ENCODE measurements at regions not wholly inside any gene's neighbourhood (a gene's known extent, or its start where the extent isn't known, plus 50 kb on each side); places are given as distances from the start of the nearest gene placed in this dataset.

DNA sequence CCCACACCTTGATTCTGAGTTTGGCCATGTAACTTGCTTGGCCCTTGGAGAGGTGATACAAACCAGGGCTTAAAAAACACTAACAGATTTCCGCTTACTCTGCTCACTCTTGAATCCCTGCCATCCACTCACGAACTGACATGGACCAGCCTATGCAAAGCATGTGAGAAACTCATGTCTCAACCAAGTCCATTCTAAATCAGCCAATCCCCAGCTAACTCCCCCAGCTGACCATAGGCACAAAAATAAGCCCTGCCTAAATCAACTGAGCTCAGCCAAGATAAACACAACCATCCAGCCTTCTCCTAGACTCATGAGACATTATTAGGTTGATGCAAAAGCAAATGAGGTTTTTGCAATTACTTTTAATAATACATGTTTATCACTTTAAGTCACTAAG lies 353.9 kb upstream of the TBX3 start:
- DNase-seq (ENCODE audit: low read depth in 2 of 2), result no peak

DNA sequence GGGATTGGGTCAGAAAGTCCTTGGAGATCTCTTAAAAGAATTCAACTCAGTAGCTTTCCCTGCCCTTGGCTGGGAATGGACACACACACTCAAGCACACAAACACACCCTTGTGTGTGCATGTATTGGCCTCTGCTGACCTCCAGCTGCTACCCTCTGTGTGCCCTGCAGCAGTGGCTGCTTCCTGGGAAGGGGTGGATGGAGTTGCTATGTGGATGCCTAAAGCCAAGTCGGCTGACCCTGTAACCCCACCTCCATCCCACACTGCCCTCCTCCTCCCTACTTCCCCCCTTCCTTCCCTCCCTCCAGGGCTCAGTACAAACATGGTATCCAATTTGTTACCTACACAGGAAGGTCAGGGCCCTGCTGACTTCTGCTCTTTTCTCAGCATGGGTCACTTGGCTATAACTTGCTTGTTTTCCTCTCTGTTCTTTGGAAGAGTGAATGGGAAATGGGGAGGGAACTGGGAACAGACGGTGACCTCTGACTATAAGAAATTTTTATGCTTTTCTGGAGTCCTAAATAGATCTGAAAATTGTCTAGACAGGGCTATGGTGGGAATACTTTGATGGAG lies 351.6 kb upstream of the TBX3 start:
- DNase-seq (ENCODE audit: low read depth in 2 of 2), result no peak

DNA sequence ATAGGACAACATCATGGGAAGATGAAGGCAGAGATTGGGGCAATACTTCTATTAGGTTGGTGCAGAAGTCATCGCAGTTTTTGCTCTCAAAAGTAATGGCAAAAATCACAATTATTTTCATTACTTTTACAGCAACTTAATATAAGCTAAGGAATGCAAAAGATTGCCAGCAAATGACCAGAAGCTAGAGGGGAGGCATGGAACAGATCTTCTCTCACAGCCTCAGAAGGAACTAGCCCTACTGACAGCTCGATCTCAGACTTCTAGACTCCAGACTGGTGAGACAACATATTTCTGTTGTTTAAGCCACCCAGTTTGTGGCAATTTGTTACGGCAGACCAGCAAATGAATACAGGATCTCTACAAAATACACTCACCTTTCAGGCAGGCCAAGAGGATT lies 348.5 kb upstream of the TBX3 start:
- no peak for DNase-seq (ENCODE audit: low read depth in 2 of 2)

DNA sequence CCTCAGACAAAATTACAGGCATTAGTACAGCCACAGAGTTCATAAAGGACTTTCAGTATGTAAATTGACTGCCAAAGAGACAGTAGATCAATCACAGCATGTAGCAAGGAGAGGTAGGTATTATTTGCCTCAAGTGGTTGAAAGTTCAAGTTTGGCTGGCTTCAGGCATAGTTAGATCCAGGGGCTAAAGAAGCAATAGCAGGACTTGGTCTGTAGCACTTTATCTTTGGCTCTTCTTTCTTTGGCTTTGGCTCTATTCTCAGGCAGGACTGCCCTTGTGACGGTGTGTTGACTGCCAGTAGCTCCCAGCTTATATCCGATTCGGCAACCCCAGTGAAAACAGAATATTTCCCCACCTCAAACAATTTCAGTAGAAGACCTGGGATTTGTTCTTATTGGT lies 346.0 kb upstream of the TBX3 start:
- DNase-seq (ENCODE audit: low read depth in 2 of 2), result no peak

DNA sequence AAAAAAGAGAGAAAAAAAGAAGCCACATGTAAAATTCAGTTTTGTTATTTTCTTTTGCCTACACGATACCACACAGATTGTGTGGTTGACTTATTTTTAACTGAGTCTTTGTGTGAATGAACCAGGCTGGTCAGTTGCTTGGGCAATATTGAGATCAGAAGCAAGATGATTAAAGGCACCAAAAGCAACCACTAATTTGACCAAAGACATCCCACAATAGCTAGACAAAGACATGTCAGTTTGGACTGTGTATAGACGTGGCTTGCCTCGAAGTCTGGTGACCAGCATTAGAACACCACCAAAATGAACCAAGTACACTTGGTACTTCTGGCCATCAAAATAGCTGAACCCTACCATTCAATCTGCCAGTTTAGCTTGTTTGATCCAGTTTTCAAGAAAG lies 340.6 kb upstream of the TBX3 start:
- DNase-seq (ENCODE audit: low read depth in 2 of 2), result no peak

- DNase-seq (ENCODE audit: low read depth in 2 of 2), result no peak
Observed at GRCh38 chr12:115023279-115024265, 339.6 kb upstream of the TBX3 start.

DNA sequence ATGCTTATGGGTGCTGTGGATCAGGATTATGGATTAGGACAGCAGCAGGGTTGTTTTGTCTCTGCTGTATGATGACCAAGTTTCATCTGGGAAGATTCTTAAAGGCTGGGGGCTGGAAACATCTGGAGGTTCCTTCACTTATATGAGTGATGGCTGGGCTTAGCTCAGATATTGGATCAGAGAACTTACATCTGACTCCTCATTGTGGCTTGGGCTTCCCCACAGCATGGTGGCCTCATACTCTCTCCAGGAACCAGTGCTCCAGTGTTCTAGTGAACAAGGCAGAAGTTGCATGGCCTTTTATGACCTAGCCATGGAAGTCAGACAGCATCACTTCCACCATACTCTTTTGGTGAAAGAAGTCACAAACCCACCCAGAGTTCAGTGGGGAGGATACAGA lies 336.1 kb upstream of the TBX3 start:
- DNase-seq (ENCODE audit: low read depth in 2 of 2), result no peak

GRCh38 chr12:115017346-115017745 lies 333.4 kb upstream of the TBX3 start:
- no peak for DNase-seq (ENCODE audit: low read depth in 2 of 2)

- no peak for DNase-seq (ENCODE audit: low read depth in 2 of 2)
Observed at GRCh38 chr12:115013236-115013981, 329.4 kb upstream of the TBX3 start.

- no peak for DNase-seq (ENCODE audit: low read depth in 2 of 2)
Observed at GRCh38 chr12:115012861-115013235, 328.9 kb upstream of the TBX3 start.

- no peak for DNase-seq (ENCODE audit: low read depth in 2 of 2)
Observed at GRCh38 chr12:115011703-115012102, 327.7 kb upstream of the TBX3 start.

DNA sequence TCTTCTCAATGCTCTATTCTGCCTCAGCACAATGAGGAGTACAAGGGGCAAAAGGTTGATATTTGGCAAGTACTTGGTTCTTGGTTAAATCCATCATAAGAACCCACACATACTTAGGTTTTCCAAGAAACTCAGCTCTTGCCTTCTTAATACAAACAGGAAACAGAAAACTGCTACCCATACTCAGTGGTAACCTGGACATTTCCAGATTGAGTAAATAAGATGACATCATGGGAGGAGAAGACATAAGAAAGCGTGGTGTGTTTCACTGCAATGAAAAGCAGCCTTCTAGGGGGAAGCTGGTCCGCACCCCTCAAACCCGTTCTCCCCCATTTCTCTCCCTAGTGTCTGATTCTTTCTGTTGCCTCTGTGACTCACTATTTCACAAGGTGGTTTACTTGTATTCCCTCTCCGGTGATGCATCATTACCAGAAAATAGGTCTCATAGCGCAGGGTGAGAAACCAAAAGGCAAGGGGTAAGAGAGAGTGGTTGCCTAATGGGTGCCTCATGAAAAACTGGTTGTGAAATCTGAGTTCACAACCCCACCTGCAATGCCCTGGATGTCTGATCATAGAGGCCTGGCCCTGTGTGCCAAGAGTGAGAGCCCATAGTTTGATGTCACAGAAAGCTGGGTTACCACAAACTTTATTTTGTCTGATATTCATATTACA lies 326.5 kb upstream of the TBX3 start:
- DNase-seq (ENCODE audit: low read depth in 2 of 2), result no peak

DNA sequence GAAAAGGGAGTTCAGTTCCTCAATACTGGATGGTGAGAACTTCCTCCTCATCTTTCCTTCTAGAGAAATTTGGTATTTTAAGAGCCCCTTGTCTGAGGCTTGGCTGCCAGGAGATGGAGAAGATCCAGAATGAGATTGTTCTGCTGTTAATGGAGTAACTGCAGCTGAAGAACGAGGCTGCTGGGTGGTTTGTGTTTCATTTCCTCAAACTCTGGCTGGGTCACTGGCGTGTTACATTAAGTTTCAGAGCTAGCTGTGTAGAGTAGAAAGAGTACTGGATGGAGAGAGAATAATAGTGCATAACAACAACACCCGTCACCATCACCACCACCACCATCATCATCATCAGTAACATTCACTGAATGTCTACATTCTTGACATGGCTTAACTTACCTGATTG lies 325.0 kb upstream of the TBX3 start:
- DNase-seq (ENCODE audit: low read depth in 2 of 2), result no peak

- DNase-seq (ENCODE audit: low read depth in 2 of 2), result no peak
Observed at GRCh38 chr12:115004470-115005146, 320.6 kb upstream of the TBX3 start.

- DNase-seq (ENCODE audit: low read depth in 2 of 2), result no peak
Observed at GRCh38 chr12:115002434-115002833, 318.5 kb upstream of the TBX3 start.

- no peak for DNase-seq (ENCODE audit: low read depth in 2 of 2)
Observed at GRCh38 chr12:115001571-115002180, 317.7 kb upstream of the TBX3 start.

DNA sequence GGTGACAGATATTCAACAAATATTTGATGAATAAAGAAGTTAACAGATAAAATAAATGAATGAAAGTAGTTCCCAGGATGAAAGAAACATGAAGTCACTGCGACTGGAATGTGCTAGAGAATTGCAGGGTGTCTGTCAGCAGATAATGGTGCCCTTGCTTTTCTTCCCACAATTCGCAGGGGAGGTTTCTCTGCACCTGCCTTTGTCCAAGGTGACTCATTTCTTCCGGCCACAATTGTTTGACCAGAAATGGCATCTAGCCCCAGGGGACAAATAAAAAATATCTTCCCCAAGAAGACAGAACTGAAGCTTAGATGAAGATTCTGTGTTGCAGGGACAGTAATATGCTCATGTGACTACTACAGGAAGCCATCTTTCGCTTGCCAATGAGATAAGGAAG lies 316.1 kb upstream of the TBX3 start:
- no peak for DNase-seq (ENCODE audit: low read depth in 2 of 2)

DNA sequence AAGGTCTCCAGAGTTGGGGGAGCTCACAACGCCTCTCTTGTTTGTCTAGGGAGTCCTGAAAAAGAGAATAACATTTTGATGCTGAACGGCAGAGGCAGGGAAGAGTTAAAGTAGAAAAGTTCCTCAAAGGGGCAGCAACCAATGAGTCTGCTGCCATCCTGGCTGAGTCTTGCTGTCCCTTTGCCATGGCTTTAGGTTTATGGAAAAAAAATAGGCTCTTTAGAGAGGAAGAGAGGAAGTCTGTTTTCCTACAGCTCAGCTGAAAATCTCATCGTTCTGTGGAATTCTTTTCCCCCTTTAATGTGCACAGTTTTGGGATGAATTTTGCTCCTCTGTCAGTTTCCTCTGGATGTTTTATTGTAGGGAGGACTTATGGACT lies 314.8 kb upstream of the TBX3 start:
- DNase-seq (ENCODE audit: low read depth in 2 of 2), result no peak

DNA sequence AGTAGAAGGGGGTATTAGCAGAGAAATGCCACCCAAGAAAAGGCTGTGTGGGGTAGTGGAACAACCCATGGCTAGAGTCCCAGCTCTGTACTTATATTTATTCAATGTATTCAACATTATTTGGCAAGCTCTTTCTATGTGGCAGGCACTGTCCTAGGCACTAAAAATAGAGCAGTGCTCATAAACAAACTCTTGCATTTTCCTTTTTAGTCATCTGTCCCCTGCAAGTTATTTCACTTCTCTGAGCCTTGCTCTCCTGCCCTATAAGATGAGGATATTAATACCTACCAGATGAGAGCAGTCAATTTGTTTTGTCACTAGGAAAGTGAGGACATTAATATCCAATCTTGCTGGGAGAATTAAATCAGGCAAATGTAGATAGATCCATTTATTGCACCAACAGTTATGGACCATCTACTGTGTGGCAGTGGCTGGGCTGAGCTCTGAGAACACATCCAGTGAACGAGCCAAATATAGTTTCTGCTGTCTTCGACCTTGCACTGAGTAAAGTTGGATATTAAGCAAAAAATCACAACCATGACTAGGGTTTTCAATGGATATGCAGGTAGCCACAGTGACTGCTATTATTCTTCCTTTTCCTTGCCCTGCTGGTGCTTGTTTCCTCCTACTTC lies 314.3 kb upstream of the TBX3 start:
- DNase-seq (ENCODE audit: low read depth in 2 of 2), result no peak

DNA sequence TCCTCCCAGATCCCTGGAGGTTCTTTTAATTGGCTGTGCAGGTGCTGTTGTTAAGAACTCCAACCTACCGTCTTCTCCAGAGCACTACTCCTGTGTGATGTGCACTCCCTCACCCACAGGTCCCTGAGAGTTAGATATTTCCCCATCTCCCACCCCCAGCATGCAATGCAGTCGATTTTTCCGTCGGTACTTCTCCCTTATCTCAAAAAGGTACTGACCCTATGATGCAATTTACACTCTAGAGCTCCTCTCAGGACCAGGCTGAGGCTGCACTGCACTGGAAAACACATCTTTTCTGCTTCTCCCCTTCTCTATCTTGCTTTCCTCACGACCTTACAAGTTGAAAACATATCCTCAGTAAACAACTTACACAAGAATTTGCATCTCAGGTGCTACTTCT lies 312.4 kb upstream of the TBX3 start:
- DNase-seq (ENCODE audit: low read depth in 2 of 2), result no peak

GRCh38 chr12:114995891-114996290 lies 311.9 kb upstream of the TBX3 start:
- no peak for DNase-seq (ENCODE audit: low read depth in 2 of 2)
